H1 (cell line): ENCODE measurements at regions not wholly inside any gene's neighbourhood (a gene's known extent, or its start where the extent isn't known, plus 50 kb on each side); places are given as distances from the start of the nearest gene placed in this dataset.

Experiments used
- CTCF ChIA-PET: fragments of 300-600 bp; sonication (Branson Sonifier 250); formaldehyde crosslinking; loops from one replicate; lab custom pipeline; 2021; ENCODE audit not compliant: partially characterized antibody; lab: Charles Lee
- POLR2A ChIA-PET: fragments of 300-600 bp; sonication (Branson Sonifier 250); formaldehyde crosslinking; loops from one replicate; lab custom pipeline; 2021; ENCODE audit warnings: inconsistent platforms; ENCODE audit not compliant: partially characterized antibody; lab: Charles Lee
- DNase-seq, 2 experiments: peaks; one replicate each; pipeline versions ENCODE4 v3.0.0 to v3.0.0-alpha.2; 2010 to 2022; ENCODE audit warnings: low spot score in 2 of 2, low read depth in 1 of 2, mixed read lengths in 1 of 2
- FAIRE-seq: peaks from 2 replicates; lab custom pipeline; 2011; peaks lifted over from hg19 to GRCh38; lab: Jason Lieb, UNC
- H2AFZ ChIP-seq: 2 replicates; pipeline ENCODE4 v1.8.1; 2012; ENCODE audit warnings: low read length, inconsistent platforms
- H2AK5ac ChIP-seq: 2 replicates; pipeline ENCODE4 v1.6.1; 2013; ENCODE audit warnings: low read depth, low read length
- H2BK120ac ChIP-seq: replicated peaks from 2 replicates; pipeline ENCODE3; 2013; ENCODE audit warnings: low read depth, low read length, inconsistent platforms
- H2BK12ac ChIP-seq: 2 replicates; pipeline ENCODE4 v1.6.1; 2013; ENCODE audit warnings: low read depth, low read length
- H2BK15ac ChIP-seq: 2 replicates; pipeline ENCODE4 v1.6.1; 2013; ENCODE audit warnings: low read length
- H2BK20ac ChIP-seq: 2 replicates; pipeline ENCODE4 v1.6.1; 2013; ENCODE audit warnings: low read length
- H2BK5ac ChIP-seq: 2 replicates; pipeline ENCODE4 v1.6.1; 2013; ENCODE audit warnings: low read depth, low read length
- H3K14ac ChIP-seq: 2 replicates; pipeline ENCODE4 v1.6.1; 2013; ENCODE audit warnings: inconsistent platforms; ENCODE audit not compliant: insufficient read length
- H3K18ac ChIP-seq: 2 replicates; pipeline ENCODE4 v1.6.1; 2013; ENCODE audit warnings: low read length; ENCODE audit errors: extremely low read depth
- H3K23ac ChIP-seq: 2 replicates; pipeline ENCODE4 v1.6.1; 2013; ENCODE audit warnings: inconsistent platforms; ENCODE audit not compliant: insufficient read length
- H3K23me2 ChIP-seq: 2 replicates; pipeline ENCODE4 v1.6.1; 2013; ENCODE audit warnings: low read depth, low read length
- H3K27ac ChIP-seq: 2 replicates; pipeline ENCODE4 v1.6.1; 2011; ENCODE audit warnings: low read depth, low read length, inconsistent platforms
- H3K27me3 ChIP-seq, 4 experiments: replicated peaks in 1 of 4; 1 replicate in 1 of 4; 2 replicates in 3 of 4; pipeline versions ENCODE4 v1.6.1 to v1.8.1; 2011 to 2013; ENCODE audit warnings: low read length in 3 of 4, mild to moderate bottlenecking in 3 of 4, inconsistent platforms in 2 of 4, mixed read lengths in 2 of 4, moderate library complexity in 1 of 4; ENCODE audit not compliant: control insufficient read depth in 3 of 4, insufficient read depth in 3 of 4; ENCODE audit errors: extremely low read depth in 1 of 4
- H3K36me3 ChIP-seq, 4 experiments: 2 replicates each; pipeline versions ENCODE4 v1.6.1 to v1.8.1; 2011 to 2013; ENCODE audit warnings: mild to moderate bottlenecking in 4 of 4, low read length in 3 of 4, moderate library complexity in 2 of 4, control low read depth in 1 of 4, inconsistent platforms in 1 of 4; ENCODE audit not compliant: insufficient read depth in 4 of 4, control insufficient read depth in 2 of 4
- H3K4ac ChIP-seq: replicated peaks from 2 replicates; pipeline ENCODE3; 2013; ENCODE audit warnings: low read length, low read depth, mixed read lengths, inconsistent platforms; ENCODE audit not compliant: insufficient read length
- H3K4me1 ChIP-seq, 4 experiments: replicated peaks in 1 of 4; 1 replicate in 1 of 4; 2 replicates in 3 of 4; pipeline versions ENCODE4 v1.6.1 to v1.8.1; 2011 to 2013; ENCODE audit warnings: low read length in 3 of 4, inconsistent platforms in 2 of 4, mixed read lengths in 1 of 4; ENCODE audit not compliant: insufficient read depth in 4 of 4, control insufficient read depth in 3 of 4
- H3K4me2 ChIP-seq, 2 experiments: 2 replicates each; pipeline versions ENCODE4 v1.6.1 to v1.8.1; 2011 to 2013; ENCODE audit warnings: low read depth in 2 of 2, low read length in 2 of 2, control low read depth in 1 of 2, inconsistent platforms in 1 of 2, mild to moderate bottlenecking in 1 of 2; ENCODE audit not compliant: insufficient read depth in 1 of 2
- H3K4me3 ChIP-seq, 4 experiments: fragments of 200-600, 300-600 bp in 1 of 4; sonication (generic), shearing (Covaris generic), sonication (Bioruptor Twin) in 1 of 4; 2 replicates each; pipeline versions ENCODE4 v1.5.1 to v1.8.1; 2011 to 2016; ENCODE audit warnings: low read length in 4 of 4, low read depth in 3 of 4, control low read depth in 2 of 4, inconsistent platforms in 2 of 4, mild to moderate bottlenecking in 2 of 4, mixed read lengths in 1 of 4, moderate library complexity in 1 of 4; ENCODE audit not compliant: insufficient read depth in 2 of 4; ENCODE audit errors: extremely low read depth in 1 of 4
- H3K56ac ChIP-seq: replicated peaks from 2 replicates; pipeline ENCODE3; 2013; ENCODE audit warnings: low read depth, mild to moderate bottlenecking, mixed read lengths, low read length, inconsistent platforms; ENCODE audit not compliant: insufficient read length
- H3K79me1 ChIP-seq: 2 replicates; pipeline ENCODE4 v1.6.1; 2013; ENCODE audit warnings: low read depth, low read length, control low read depth
- H3K79me2 ChIP-seq, 2 experiments: 2 replicates each; pipeline versions ENCODE4 v1.6.1 to v1.8.1; 2012 to 2013; ENCODE audit warnings: low read length in 2 of 2, mild to moderate bottlenecking in 2 of 2, inconsistent platforms in 1 of 2; ENCODE audit not compliant: insufficient read depth in 2 of 2, control insufficient read depth in 1 of 2
- H3K9ac ChIP-seq, 4 experiments: replicated peaks in 1 of 4; 1 replicate in 1 of 4; 2 replicates in 3 of 4; pipeline versions ENCODE4 v1.6.1 to v1.8.1; 2011 to 2013; ENCODE audit warnings: low read depth in 3 of 4, low read length in 3 of 4, control low read depth in 2 of 4, mild to moderate bottlenecking in 2 of 4, moderate library complexity in 2 of 4, inconsistent platforms in 1 of 4; ENCODE audit errors: extremely low read depth in 1 of 4
- H3K9me3 ChIP-seq, 2 experiments: 2 replicates each; pipeline versions ENCODE4 v1.6.1 to v1.8.1; 2012 to 2013; ENCODE audit warnings: mild to moderate bottlenecking in 2 of 2, moderate library complexity in 2 of 2, control low read depth in 1 of 2, inconsistent platforms in 1 of 2, low read depth in 1 of 2, low read length in 1 of 2, mixed read lengths in 1 of 2; ENCODE audit not compliant: insufficient read depth in 2 of 2
- H4K20me1 ChIP-seq, 2 experiments: replicated peaks in 1 of 2; 2 replicates each; pipeline versions ENCODE3 to v1.8.1; 2011 to 2013; ENCODE audit warnings: inconsistent platforms in 2 of 2, low read length in 2 of 2, mild to moderate bottlenecking in 1 of 2; ENCODE audit not compliant: insufficient read depth in 2 of 2, control insufficient read depth in 1 of 2
- H4K5ac ChIP-seq: 2 replicates; pipeline ENCODE4 v1.6.1; 2013; ENCODE audit warnings: low read length, low read depth, mixed read lengths, inconsistent platforms; ENCODE audit not compliant: insufficient read length
- H4K8ac ChIP-seq: 2 replicates; pipeline ENCODE4 v1.8.0; 2013; ENCODE audit warnings: mild to moderate bottlenecking, moderate library complexity, low read length, inconsistent platforms; ENCODE audit not compliant: insufficient read depth; ENCODE audit errors: extremely low read depth
- H4K91ac ChIP-seq: replicated peaks from 2 replicates; pipeline ENCODE3; 2013; ENCODE audit warnings: low read length, mixed read lengths, inconsistent platforms; ENCODE audit not compliant: insufficient read length
- ASH2L ChIP-seq: fragments of 200-600, 300-600 bp; sonication (generic); IDR thresholded peaks from one replicate; pipeline ENCODE4 v1.7.1; 2017; ENCODE audit warnings: low read length
- CBX5 ChIP-seq: fragments of 300-800, 300-1000 bp; sonication (generic); IDR thresholded peaks from 2 replicates; pipeline ENCODE4 v1.7.1; 2016; ENCODE audit warnings: antibody characterized with exemption, low read length, low read depth
- CEBPB ChIP-seq: IDR thresholded peaks from 2 replicates; pipeline ENCODE4 v1.6.1; 2012; ENCODE audit warnings: low read depth, low read length
- GABPA ChIP-seq: IDR thresholded peaks from 2 replicates; pipeline ENCODE4 v1.6.1; 2011; ENCODE audit warnings: mild to moderate bottlenecking, low read length, moderate library complexity, borderline replicate concordance; ENCODE audit not compliant: insufficient read depth
- HDAC6 ChIP-seq: IDR thresholded peaks from one replicate; pipeline ENCODE4 v1.7.1; 2012; ENCODE audit warnings: low read depth, mild to moderate bottlenecking, inconsistent platforms, low read length, moderate library complexity
- JUND ChIP-seq: IDR thresholded peaks from 2 replicates; pipeline ENCODE4 v1.6.1; 2011; ENCODE audit warnings: mild to moderate bottlenecking, improper control_type of control experiment, low read length
- PHF8 ChIP-seq: fragments of 200-600 bp; sonication (generic); conservative IDR thresholded peaks from 2 replicates; pipeline ENCODE4 v1.7.1; 2012; ENCODE audit warnings: low read depth, mild to moderate bottlenecking, inconsistent platforms, low read length, moderate library complexity
- POLR2AphosphoS5 ChIP-seq: IDR thresholded peaks from 2 replicates; pipeline ENCODE4 v1.6.1; 2011; ENCODE audit warnings: low read depth, low read length
- RAD21 ChIP-seq, 2 experiments: IDR thresholded peaks in 1 of 2; conservative IDR thresholded peaks in 1 of 2; 2 replicates each; pipeline ENCODE4 v1.6.1; 2011; ENCODE audit warnings: low read depth in 2 of 2, low read length in 2 of 2, improper control_type of control experiment in 1 of 2, inconsistent platforms in 1 of 2, mild to moderate bottlenecking in 1 of 2, moderate library complexity in 1 of 2
- RXRA ChIP-seq: IDR thresholded peaks from 2 replicates; pipeline ENCODE4 v1.6.1; 2011; ENCODE audit warnings: low read depth, mild to moderate bottlenecking, low read length, moderate library complexity; ENCODE audit not compliant: insufficient read depth
- SAP30 ChIP-seq: fragments of 300-600 bp; sonication (generic); IDR thresholded peaks from 2 replicates; pipeline ENCODE4 v1.7.1; 2012; ENCODE audit warnings: low read length, moderate library complexity, mild to moderate bottlenecking, inconsistent platforms; ENCODE audit not compliant: insufficient read depth, insufficient replicate concordance
- SUZ12 ChIP-seq: fragments of 200-600 bp; sonication (generic); IDR thresholded peaks from 2 replicates; pipeline ENCODE4 v1.6.1; 2012; ENCODE audit warnings: mild to moderate bottlenecking, inconsistent platforms, low read length, moderate library complexity, mixed read lengths
- WGBS, 2 experiments: shearing (Covaris generic) in 1 of 2; methylation state at CpG; one replicate each; pipeline versions ENCODE4 v1.1.6 to v1.1.7; 2013 to 2015; ENCODE audit warnings: low lambda C conversion rate in 2 of 2, mixed read lengths in 2 of 2, inconsistent platforms in 1 of 2, low coverage in 1 of 2, missing lambda C conversion rate in 1 of 2; ENCODE audit not compliant: insufficient replicate concordance in 2 of 2, insufficient coverage in 1 of 2, insufficient read length in 1 of 2; ENCODE audit errors: extremely low coverage in 1 of 2, missing lambda C conversion rate in 1 of 2; 5-methylcytosine and 5-hydroxymethylcytosine counted together

DNA sequence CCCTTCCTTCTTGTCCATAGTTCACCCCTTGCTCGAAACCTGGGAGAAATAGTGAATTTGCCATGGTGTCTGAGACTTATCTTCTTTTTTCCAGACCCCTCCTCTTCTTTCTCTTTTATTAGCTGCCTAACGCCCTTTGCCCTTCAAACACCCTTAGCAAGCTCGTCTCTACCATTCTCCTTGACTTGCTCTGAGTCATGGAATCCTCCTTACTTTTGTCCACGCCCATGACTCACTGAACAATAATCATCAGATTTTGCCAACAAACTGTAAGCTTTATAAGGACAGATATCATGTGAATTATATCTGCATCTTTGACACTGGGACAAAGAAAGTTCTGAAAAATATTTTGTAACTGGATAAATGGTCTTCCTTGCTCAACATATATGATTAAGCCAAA is 67.1 kb upstream of the CNTNAP5 start:
- Histone ChIP-seq H3K27ac (no peak overlapping the region), H3K4me1 (peaks cover 0 to 3% (median 0%) of the 10 kb centered on the region in 4 experiments; a peak in 1 of 7 replicates), H3K4me3 (no peak overlapping the region), H2BK5ac (no peak overlapping the region), H3K4me2 (no peak overlapping the region), H2BK15ac (no peak overlapping the region), H3K79me1 (no peaks in the 10 kb centered on the region), H3K36me3 (no peaks in the 10 kb centered on the region), H4K5ac (no peak overlapping the region), H3K79me2 (no peaks in the 10 kb centered on the region), H3K4ac (no peak overlapping the region), H3K23ac (no peak overlapping the region), H3K27me3 (no peaks in the 10 kb centered on the region), H3K23me2 (no peaks in the 10 kb centered on the region), H4K91ac (no peak overlapping the region), H3K9ac (no peak overlapping the region), H3K18ac (no peak overlapping the region), H4K20me1 (no peaks in the 10 kb centered on the region), H2BK12ac (no peak overlapping the region), H4K8ac (no peak overlapping the region), H2AK5ac (no peak overlapping the region), H2BK120ac (no peak overlapping the region), H2AFZ (no peak overlapping the region), H3K56ac (no peak overlapping the region), H3K14ac (no peak overlapping the region)
- 83% methylated on average over 4 of the region's 4 CpGs; no CpG with 5 or more reads in 1 of the 2 experiments for WGBS, 2 experiments
- no peak for DNase-seq
- POLR2A ChIA-PET, result no interaction called here
- FAIRE-seq, result no peak
- TF ChIP-seq CBX5 (no peak), JUND (no peak), ASH2L (no peak), HDAC6 (no peak), CEBPB (no peak), RXRA (no peak), POLR2AphosphoS5 (no peak), RAD21 (IDR thresholded peaks at IDR 0.05 in 1 of 2, conservative IDR thresholded peaks at IDR 0.05 in 1 of 2; ENCODE audit: low read depth in 2 of 2, low read length in 2 of 2) (no peak), SUZ12 (no peak), PHF8 (no peak), GABPA (no peak), SAP30 (no peak)
- TF ChIP-seq, all 59 proteins: peak for 0
- CTCF ChIA-PET, result no interaction called here
- peaks cover 0 to 5% of the 10 kb centered on the region in 2 experiments; a peak in 2 of 4 replicates for H3K9me3 ChIP-seq
- no peak overlapping the region for H2BK20ac ChIP-seq
